ENCODE measurements at regions not wholly inside any gene's neighbourhood (a gene's known extent, or its start where the extent isn't known, plus 50 kb on each side); places are given as distances from the start of the nearest gene placed in this dataset.

DNA sequence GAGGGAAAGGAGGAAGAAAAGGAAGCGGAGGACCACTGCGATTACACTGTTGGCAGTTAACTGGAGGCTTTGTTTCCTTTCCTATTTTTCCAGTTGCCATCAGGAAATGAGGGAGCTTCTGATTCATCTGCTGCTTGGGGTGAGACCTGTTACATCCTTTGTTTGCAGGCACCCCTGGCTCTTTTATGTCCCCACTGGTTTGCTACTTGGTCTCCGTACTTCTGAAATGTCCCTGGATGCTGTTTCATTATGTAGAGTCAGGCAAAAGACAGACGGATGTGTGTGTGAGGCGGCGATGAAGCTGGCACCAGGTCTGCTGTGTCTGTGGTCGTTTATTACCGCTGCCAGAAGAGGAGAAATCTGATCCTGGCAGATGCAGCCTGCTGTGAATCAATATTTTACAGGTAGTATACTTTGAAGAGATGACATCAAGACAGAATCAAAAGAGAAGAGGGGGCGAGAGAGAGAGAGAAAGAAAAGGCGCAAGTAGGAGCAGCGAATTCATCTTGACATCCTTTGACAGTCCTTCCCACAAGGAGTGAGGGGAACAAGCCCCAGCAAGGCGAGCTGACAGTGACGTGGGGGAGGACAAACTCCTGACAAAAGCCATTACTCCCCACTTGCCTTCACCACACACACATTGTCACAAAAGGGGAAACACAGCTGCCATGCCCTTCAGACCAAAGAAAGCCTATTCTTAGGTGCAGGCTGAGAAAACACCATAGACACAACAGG is 145.9 kb upstream of the FBXL4 start:
- H3K27me3 ChIP-seq, result peaks cover 0 to 8% of the 10 kb centered on the region in 2 donors
- no peaks in the 10 kb centered on the region for H3K9me3 ChIP-seq
- H3K36me3 ChIP-seq, result no peaks in the 10 kb centered on the region
- no peak for DNase-seq
- intact Hi-C loops (cut with DNase I; ENCODE audit: low total_unique reads), result no loop called here
- TF ChIP-seq, protein P1, sequence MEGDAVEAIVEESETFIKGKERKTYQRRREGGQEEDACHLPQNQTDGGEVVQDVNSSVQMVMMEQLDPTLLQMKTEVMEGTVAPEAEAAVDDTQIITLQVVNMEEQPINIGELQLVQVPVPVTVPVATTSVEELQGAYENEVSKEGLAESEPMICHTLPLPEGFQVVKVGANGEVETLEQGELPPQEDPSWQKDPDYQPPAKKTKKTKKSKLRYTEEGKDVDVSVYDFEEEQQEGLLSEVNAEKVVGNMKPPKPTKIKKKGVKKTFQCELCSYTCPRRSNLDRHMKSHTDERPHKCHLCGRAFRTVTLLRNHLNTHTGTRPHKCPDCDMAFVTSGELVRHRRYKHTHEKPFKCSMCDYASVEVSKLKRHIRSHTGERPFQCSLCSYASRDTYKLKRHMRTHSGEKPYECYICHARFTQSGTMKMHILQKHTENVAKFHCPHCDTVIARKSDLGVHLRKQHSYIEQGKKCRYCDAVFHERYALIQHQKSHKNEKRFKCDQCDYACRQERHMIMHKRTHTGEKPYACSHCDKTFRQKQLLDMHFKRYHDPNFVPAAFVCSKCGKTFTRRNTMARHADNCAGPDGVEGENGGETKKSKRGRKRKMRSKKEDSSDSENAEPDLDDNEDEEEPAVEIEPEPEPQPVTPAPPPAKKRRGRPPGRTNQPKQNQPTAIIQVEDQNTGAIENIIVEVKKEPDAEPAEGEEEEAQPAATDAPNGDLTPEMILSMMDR (IDR thresholded peaks at IDR 0.05), result no peak
- no peaks in the 10 kb centered on the region for H3K4me1 ChIP-seq
- H3K27ac ChIP-seq, result no peak overlapping the region
- H3K4me3 ChIP-seq, result no peak overlapping the region

- no peak for DNase-seq
Measured at GRCh38 chr6:99092461-99092860, 144.7 kb upstream of the FBXL4 start.

DNA sequence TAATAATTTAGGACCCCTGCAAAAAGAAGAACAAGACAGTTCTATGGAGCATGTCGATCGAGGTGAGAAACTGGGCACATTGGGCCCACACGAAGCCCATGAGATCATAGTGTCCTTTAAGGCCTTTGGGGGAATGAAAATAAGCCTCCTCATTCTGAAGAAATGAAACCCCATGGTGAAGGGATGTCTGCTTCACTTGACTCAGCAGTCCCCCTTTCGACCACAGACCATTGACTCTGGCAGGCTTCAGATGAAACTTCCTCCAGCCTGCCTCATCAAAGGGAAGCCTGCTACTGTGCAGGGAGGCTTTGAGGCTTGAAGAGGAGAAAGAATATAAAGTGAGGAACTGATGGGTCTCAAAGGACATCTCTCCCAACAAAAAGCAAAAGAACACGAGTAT is 144.2 kb upstream of the FBXL4 start:
- H3K4me1 ChIP-seq, result no peaks in the 10 kb centered on the region
- DNase-seq, result no peak
- H3K27ac ChIP-seq, result no peak overlapping the region
- H3K36me3 ChIP-seq, result no peaks in the 10 kb centered on the region
- no peak overlapping the region for H3K4me3 ChIP-seq
- intact Hi-C loops (cut with DNase I; ENCODE audit: low total_unique reads), result no loop called here
- peaks cover 0 to 8% of the 10 kb centered on the region in 2 donors for H3K27me3 ChIP-seq
- TF ChIP-seq, protein P1 (IDR thresholded peaks at IDR 0.05), result no peak
- no peaks in the 10 kb centered on the region for H3K9me3 ChIP-seq

More at GRCh38 chr6:99092461-99092860, 144.7 kb upstream of the FBXL4 start:
- H3K4me1 ChIP-seq, result no peaks in the 10 kb centered on the region
- TF ChIP-seq, protein P1 (IDR thresholded peaks at IDR 0.05), result no peak
- no peaks in the 10 kb centered on the region for H3K9me3 ChIP-seq
- H3K36me3 ChIP-seq, result no peaks in the 10 kb centered on the region
- intact Hi-C loops (cut with DNase I; ENCODE audit: low total_unique reads), result no loop called here
- H3K27ac ChIP-seq, result no peak overlapping the region
- H3K27me3 ChIP-seq, result peaks cover 0 to 8% of the 10 kb centered on the region in 2 donors
- no peak overlapping the region for H3K4me3 ChIP-seq

DNA sequence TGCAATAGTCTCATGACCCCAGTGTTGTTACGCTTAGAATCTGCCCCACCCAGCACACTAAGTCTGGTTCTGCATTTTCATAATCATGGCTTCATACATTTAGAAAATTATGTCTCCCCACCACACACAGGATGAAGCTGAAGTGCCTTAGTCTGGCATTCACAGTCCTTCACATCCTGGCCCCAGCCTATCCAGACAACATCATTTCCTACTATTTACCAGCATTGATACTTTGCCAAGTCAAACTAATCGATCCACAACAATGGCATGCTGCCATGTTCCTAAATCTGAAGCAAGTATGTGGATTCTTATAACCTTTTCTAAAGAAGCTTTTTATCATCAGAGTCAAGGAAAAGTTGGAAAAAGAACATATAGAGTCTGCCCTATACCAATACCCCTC is 132.4 kb upstream of the FBXL4 start:
- DNase-seq, result no peak
- no peak overlapping the region for H3K27ac ChIP-seq
- no peak overlapping the region for H3K4me3 ChIP-seq
- intact Hi-C loops (cut with DNase I; ENCODE audit: low total_unique reads), result no loop called here
- TF ChIP-seq, protein P1 (IDR thresholded peaks at IDR 0.05), result no peak
- no peaks in the 10 kb centered on the region for H3K9me3 ChIP-seq
- no peaks in the 10 kb centered on the region for H3K36me3 ChIP-seq
- H3K27me3 ChIP-seq, result no peaks in the 10 kb centered on the region
- H3K4me1 ChIP-seq, result no peaks in the 10 kb centered on the region

DNA sequence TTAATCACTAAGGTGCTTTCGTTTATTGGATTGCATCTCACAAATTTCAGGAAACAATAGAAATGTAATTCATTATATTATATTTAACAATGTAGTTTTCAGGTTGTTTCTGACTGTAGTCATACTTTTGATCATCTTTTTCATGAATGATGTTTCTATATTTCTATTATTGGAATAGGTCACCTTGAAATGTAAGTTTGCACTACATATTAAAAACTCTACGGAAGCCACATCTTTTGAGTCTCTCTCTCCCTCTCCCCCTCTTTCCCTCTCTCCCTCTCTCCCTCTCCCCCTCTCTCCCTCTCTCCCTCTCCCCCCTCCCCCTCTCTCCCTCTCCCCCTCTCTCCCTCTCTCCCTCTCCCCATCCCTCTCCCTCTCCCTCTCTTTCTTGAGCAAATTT is 131.3 kb upstream of the FBXL4 start:
- Histone ChIP-seq H3K9me3 (no peaks in the 10 kb centered on the region), H3K27ac (no peak overlapping the region), H3K4me3 (no peak overlapping the region), H3K36me3 (no peaks in the 10 kb centered on the region), H3K27me3 (no peaks in the 10 kb centered on the region), H3K4me1 (no peaks in the 10 kb centered on the region)
- TF ChIP-seq, protein P1 (IDR thresholded peaks at IDR 0.05), result no peak
- DNase-seq, result no peak
- intact Hi-C loops (cut with DNase I; ENCODE audit: low total_unique reads), result no loop called here

Data from tibial artery (tissue), 4 donors.